CD4-positive, alpha-beta T cell treated with Interleukin-17A for 4 hours (primary cell): ENCODE measurements at regions not wholly inside any gene's neighbourhood (a gene's known extent, or its start where the extent isn't known, plus 50 kb on each side); places are given as distances from the start of the nearest gene placed in this dataset.
"Not testable (repeated sequence)": the region's sequence is repeated elsewhere in the genome, so short reads cannot be mapped to it uniquely, and the experiment has no call there.

Experiments used
- DNase-seq: peaks from one replicate; pipeline ENCODE4 v3.0.0-alpha.2; 2020; ENCODE audit warnings: mixed read lengths

DNA sequence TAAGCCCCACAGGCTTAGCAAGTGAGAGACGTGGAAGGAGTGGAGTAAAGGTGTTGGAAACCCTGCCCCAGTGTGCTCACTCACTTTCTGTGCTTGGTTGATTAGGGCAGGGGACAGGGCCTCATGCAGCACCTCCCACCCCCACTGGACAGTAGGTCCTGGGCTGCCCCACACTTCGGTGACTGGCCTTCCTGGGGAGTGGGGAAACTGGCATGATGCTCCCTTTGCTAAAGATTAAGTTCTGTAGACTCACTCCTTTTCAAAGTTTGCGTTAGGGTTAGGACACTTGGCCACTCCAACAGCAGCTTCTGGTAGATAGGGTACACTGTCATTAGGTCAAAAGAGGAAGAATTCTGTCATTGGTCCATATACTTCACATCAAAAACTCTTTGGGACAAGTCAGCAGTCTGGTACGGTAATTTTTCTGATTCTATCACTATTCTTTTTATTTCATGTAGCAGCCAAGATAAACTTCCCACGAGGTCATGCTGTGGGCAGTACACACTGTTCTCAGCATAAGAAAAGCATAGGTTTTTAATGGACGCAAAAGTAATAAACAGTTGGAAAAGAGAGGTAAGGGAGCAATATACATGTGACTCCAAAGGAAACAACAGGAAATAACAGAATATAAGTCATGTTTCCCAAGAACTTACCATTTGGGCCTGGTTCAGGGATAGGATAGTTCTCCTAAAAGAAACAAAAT, 106.6 kb upstream of the TERB2 start:
- DNase-seq, result not testable (repeated sequence)

DNA sequence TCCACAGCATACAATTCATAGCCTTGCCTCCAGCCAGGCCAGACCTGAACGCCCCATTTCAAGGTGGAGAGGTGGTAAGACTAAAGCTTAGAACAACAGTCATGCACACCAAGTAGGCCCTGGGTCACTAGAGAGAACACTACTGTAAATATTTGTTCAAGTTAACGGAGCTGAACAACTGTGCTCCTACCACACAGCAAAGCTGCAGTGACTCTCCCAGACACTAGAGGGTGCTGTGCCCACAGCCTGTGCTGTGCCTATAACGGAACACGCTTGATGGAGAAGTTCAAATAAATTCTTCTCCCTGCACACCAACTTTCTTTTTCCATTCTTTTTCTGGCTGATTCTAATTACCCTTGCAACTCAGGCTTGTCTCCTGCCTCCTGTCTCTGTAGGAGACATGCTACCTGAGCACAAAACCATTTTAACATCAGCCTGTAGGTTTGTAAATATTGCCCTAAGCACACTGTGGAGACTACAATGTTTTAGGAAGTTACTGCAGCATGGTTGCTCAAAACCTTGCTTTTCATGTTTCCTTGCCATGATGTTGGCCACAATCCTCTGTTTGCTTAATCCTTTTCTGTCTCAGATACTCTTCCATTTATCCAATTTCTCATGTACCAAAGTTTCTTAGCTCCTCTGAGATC, 103.1 kb upstream of the TERB2 start:
- DNase-seq, result peak; percentile 70

DNA sequence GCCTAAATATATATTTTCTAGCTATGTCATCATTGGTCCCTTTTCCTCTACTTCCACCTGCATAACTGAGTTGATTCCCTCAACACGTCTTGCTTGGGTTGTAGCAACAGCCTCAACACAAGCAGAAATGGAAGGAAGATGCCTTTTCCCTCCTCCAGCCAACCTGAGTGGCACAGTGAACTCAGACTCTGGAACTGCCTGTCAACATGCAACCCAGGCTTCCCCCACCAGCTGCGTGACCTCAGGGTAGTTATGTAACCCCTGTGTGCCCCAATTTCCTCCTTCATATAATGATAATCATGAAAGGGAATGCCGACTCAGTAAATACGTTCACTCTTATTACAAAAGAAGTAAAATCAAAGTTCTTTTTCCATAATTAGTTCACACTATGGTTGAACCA, 101.8 kb upstream of the TERB2 start:
- DNase-seq, result not testable (repeated sequence)

DNA sequence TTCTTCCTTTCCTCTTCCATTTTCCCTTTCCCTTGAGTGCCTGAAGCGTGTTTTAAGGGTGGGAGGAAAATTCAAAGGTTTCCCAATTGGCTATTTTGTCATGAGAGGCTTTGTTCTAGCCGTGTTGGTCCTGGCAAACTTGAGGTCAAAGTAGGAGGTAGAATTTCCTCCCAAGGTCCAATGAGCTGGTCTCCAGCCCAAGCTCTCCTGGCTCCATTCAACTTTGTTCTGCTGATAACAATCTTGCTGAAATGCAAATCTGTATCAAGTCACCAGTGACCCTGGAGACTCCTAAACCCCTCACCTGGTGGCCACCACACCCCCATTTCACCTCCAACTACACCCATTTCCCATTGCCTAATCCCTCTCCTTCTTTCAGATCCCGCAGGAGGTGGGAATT, 100.2 kb upstream of the TERB2 start:
- DNase-seq, result not testable (repeated sequence)

DNA sequence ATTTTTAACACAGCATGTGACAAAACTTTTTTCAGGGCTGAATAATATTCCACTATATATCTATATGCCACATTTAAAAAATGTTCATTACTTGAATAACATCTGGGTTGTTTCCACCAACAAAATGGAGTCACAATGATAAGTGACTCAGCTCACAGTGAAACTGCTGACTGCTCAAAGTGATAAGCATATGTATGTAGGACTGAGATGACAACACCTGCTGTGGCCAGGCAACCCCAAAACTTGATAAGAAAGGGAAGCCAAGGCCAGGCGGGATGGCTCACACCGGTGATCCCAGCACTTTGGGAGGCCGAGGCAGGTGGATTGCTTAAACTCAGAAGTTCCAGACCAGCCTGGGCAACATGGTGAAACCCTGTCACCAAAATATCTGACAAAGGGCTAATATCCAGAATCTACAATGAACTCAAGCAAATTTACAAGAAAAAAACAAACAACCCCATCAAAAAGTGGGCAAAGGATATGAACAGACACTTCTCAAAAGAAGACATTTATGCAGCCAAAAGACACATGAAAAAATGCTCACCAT, 99.2 kb upstream of the TERB2 start:
- not testable (repeated sequence) for DNase-seq

DNA sequence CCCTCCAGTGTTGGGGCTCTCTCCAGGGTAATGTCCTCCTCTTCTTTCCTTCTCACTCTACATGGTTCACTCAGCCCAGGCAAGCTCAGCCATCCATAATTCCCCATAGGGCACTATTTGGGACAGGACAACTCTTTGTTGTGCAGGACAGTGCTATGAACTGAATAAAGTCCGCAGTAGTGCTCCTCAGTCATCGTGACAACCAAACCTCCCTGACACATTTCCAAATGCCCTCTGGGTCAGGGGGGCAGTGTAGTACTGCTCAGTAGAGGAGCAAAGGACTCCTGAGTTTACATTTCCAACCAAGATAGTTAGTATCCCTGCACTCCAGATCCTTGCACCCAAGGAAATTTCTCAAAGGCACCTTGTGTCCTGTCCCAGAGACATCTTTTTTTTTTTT, 97.4 kb upstream of the TERB2 start:
- not testable (repeated sequence) for DNase-seq

DNA sequence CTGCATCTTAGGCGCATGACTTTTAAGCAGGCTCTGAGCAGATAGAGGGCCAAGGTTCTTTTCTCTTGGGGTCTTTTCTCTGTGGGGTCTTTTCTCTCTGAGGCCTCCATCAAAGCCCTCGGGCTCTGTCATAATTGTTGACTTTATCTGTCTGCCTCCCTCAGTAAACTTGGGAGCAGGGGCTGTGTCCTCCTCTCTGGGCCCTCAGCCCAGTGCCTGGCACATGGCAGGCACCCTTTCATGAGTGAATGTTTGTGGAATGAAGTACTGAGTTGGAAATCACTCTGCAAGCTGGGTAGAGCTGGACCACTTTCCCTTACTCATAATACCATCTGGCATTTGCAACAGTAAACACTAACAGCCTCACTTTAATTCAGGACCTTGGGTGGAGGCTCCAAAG, 96.3 kb upstream of the TERB2 start:
- not testable (repeated sequence) for DNase-seq

DNA sequence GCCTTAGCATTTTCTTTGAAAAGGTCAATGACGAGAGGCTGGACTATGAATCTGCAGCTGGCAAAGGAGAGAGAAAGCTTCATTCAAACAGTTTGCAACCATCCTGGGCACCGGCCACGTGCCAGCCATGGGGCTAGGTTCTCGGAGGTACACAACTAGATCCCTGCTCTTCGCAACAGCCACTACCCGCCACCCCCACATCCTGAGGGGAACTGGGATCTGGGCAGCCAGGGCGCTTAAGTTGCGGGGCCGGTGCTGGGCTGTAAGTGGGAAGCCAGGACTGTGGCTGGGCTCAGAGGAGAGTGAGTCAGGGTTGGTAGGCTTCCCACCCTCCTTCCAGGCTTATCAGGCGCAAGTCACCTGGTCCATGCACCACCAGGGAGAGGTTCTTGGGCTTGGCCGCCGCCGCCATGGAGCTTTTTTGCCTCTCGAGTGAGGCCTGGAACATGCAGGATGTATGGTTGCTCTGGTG, 95.0 kb upstream of the TERB2 start:
- DNase-seq, result no peak

DNA sequence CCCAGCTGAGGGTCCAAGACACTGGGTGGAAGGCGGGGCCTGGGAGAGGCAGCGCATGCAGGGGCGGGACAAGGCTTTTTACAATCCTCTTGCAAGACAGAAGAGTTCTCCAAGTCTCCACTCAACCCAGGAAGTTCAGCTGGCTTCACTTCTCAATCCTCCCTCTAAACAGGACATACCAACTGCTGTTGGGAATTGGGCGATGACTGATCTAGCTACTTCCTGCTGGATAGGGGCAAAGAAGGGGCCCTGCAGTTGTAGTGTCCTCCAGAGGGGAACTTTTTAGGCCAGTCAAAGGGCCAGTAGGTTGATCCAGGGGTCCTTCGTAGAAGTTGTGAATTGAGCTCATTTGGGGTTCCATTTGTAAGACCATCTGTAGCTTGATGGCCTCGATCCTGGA, 94.6 kb upstream of the TERB2 start:
- DNase-seq, result no peak

DNA sequence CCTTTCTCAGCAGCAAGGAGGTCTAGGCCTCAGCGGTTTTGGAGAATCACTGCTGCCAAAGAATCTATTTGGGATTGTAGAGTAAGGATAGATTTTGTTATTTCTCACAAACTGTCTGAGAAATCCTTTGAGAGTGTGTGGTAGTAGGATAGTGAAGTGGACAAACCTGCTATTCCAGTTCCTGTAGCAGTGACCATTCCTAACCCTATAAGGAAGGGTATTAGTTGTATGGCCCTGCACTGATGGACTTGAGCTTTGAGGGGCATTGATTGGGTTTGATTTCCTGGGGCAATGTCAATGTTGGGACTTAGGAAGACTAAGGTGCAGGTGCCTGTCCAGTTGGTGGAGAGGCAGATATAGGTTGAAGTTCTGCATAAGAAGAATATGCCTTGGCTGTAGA, 93.6 kb upstream of the TERB2 start:
- DNase-seq, result not testable (repeated sequence)

DNA sequence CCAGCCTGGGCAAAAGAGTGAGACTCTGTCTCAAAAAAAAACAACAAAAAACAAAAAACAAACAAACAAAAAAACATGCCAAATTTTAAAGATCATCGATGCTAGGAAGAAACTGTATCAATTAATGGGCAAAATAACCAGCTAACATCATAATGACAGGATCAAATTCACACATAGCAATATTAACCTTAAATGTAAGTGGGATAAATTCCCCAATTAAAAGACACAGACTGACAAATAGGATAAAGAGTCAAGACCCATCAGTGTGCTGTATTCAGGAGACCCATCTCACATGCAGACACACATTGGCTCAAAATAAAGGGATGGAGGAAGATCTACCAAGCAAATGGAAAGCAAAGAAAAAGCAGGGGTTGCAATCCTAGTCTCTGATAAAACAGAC, 88.4 kb upstream of the TERB2 start:
- not testable (repeated sequence) for DNase-seq

DNA sequence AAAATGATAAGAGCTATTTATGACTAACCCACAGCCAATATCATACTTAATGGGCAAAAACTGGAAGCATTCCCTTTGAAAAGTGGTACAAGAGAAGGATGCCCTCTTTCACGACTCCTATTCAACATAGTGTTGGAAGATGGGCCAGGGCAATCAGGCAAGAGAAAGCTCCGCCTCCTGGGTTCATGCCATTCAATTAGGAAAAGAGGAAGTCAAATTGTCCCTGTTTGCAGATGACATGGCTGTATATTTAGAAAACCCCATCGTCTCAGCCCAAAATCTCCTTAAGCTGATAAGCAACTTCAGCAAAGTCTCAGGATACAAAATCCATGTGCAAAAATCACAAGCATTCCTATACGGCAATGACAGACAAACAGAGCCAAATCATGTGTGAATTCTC, 86.4 kb upstream of the TERB2 start:
- DNase-seq, result not testable (repeated sequence)

DNA sequence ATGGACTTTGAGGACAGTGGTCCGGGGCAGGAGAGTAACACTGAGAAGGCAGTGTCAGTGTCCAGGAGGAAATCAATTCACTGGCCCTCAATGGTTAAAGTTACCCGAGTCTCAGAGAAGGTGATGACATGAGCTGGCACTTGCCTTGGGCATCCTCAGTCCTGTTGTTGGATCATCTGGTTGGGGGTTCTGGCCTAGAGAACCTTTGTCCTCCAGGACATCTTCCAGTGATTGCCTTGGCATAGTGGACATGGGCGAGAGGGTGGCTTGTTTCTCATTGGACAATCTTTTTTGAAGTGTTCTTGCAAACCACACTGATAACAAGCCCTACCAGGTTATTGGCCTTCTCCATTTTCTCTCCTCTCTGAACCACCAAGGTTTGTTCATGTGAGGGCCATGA, 83.4 kb upstream of the TERB2 start:
- no peak for DNase-seq

DNA sequence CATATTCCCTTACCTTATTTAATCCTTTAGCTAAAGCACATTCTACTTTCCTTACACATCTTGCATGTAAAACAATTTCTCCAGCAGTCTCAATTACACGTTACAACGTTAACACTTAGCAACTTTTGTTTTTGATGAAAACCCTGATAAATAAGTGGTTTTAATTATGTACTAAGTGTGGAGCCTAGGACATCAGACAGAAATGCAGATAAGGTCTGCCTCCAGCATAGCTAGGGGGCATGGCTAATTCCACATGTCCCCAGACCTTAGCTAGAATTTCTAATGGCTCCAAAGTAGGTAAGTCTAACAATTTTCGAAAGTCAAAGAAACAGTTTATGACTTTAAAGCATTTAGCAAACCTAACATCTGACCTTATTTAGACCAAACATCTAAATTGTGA, 77.4 kb upstream of the TERB2 start:
- DNase-seq, result no peak

DNA sequence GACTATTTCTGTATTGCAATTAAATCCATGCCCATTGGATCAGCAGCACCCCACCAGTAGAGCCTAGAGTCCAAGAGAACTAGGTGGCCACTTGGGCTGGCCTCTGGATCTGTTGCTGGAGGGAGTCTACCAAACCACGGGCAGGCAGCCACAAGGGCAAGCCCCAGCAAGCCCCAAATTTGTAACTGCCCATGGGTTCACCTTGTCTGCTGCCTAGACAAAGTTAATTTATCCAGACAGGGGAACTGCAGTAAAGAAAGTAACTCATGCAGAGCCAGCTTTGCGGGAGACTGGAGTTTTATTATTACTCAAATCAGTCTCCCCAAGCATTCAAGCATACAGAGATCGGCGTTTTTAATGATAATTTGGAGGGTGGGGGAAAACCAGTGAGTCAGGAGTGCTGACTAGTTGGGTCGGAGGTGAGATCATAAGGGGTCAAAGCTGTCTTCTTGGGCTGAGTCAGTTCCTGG, 74.0 kb upstream of the TERB2 start:
- no peak for DNase-seq

DNA sequence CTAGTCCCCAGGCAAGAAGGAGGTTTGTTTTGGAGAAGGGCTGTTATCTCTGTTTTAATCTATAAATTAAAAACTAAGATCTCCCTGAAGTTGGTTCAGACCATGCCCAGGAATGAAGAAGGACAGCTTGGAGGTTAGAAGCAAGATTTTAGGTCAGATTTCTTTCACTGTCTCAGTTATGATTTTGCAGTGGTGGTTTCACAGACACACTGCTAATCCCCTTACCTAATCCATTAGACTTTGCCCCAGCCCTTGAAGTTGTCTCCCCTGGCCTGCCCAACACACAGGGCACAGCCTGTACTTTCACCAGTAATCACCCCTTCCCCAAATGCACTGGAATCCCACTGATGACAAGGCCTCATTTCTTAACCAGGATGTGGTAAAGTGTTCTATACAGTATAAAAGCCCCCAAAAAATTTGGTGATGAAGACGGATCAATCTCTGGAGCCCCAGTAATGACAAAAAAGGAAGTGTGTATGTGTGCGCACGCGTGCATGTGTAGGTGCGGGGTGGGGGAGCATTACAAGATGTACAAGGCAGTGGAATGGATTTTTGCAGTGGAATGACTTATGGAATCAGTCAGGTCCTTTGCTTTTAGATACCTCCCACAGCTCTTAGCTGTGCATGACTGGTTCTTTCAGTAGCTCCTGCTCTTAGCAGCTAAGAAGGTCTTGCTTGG, 73.1 kb upstream of the TERB2 start:
- no peak for DNase-seq

DNA sequence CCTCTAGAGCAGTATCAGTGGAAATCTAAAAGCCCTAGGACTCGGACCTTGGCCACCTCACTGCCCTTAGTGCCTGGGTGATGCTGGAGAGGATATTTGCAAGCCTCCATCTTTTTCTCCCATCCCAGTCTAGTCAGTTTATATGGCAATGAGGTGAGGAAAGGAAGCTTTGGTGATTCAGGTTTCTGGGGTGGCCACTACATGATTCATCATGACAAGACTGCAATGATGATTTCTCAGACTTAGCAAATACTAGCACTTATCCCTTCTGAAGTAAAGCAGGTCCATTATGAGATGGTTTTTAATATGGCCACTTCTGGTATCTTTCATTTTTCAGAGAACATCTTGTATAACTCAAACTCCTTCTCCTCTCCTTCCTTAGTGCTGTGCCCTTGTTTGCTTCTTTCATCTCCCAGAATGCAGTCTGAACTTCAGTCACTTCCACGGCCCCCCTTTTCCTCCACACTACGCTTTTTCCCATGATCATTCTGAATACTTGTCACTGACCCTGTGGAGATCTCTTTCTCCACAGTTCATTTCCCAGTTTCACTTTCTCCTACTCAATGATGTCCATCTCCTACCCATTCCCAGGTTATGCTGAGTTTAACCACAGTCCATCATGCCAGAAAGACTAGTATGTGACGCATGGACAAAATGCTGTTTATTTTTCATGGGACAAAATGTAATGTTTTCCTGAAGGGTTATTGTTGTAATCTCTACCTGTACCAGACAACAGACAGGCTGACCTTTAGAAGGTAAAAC, 57.4 kb upstream of the TERB2 start:
- DNase-seq, result not testable (repeated sequence)

DNA sequence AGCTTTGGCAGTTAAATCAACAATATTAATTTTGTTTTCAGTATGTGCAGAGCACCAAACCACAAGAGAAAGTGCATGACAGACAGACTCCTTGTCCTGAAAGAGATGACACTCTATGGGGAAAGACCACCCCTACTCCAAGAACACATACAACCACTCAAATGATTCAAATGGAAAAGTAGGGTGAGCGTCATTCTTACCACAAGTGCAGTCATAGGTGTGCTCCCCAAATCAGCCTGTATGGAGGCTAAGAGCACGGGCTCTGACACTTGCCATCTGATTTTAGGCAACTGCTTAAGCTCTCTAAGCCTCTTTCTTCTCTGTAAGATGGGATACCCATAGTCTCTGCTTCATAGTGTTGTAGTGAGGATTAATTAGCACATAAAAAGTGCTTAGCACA, 56.7 kb upstream of the TERB2 start:
- DNase-seq, result not testable (repeated sequence)

DNA sequence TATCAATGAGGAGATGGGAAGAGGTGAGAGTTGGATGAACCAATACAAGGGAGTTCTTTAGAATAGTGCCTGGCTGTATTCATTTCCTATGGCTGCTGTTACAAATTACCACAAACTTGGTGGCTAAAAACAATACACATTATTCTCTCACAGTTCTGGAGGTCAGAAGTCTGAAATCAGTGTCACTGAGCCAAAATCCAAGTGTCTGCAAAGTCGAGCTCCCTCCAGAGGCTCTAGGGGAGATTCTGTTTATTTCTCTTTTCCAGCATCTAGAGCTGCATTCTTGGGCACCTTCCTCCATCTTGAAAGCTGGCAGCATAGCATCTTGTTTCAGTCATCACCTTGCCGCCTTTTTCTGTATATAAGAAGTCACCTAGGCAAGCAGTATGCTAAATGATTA, 55.7 kb upstream of the TERB2 start:
- not testable (repeated sequence) for DNase-seq

DNA sequence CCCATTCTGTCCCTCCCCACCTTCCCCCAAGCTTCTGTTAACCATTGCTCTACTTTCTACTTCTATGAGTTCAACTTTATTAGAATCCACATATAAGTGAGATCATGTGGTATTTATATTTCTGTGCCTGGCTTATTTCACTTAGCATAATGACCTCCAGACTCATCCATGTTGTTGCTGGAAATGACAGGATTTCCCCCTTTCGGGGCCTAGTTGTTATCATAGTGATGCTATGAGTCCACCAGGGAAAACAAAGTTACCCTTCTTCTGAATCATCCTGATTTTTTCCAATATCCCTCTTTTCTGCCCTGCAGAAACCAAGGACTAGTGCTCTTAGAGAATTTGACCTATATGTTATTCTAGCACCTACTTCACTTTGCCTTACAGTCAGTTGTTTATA, 53.2 kb upstream of the TERB2 start:
- DNase-seq, result not testable (repeated sequence)

DNA sequence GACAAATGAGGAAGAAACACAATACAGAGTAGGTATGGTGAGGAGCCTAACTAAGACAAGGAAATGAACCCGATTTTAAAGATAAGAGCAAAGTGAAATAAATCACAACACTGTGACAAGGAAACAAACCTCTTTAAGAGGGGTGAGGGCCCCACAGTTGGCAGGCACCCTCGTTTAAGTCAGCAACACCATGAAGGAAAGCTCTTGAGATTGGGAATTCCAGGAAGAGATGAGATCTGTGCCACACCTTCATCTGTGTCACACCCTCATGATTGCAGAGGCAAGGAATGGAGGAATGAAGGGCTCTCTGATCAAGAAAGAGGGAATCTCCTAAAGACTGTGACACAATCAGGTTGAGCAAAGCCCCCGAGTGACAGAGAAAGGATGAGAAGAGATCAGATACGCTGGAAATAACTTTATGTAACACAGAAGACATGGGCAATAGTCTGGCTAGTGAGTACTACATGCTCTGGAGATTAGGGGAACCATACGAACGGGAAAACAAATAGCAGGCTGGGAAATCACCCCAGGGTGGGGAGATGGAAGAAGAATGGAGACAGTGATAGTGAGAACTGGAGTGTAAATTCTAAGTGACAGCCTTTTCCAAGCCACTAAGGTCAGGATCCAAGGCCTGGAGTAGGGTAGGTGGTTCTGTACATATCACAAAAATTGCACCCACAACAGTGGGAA, 51.7 kb upstream of the TERB2 start:
- DNase-seq, result not testable (repeated sequence)
